Activated CD4-positive, alpha-beta memory T cell treated with anti-CD3 and anti-CD28 coated beads, Interleukin-2, amount 10 ng/mL, durations not matched to agents 7 days and 5 days (primary cell): ENCODE measurements at regions not wholly inside any gene's neighbourhood (a gene's known extent, or its start where the extent isn't known, plus 50 kb on each side); places are given as distances from the start of the nearest gene placed in this dataset.

Source experiments
- CTCF ChIA-PET: fragments of 350-600 bp; sonication (Branson Sonifier 250); formaldehyde crosslinking; loops from one replicate; lab custom pipeline; 2021; ENCODE audit warnings: antibody characterized with exemption, inconsistent platforms; lab: Charles Lee
- POLR2A ChIA-PET: fragments of 350-600 bp; sonication (Branson Sonifier 250); formaldehyde crosslinking; loops from one replicate; lab custom pipeline; 2021; ENCODE audit warnings: antibody characterized with exemption; lab: Charles Lee
- DNase-seq: peaks from one replicate; pipeline ENCODE4 v3.0.0-alpha.2; 2020
- H3K27ac Mint-ChIP-seq: one replicate; pipeline ENCODE4 v1.8.0; 2021; ENCODE audit warnings: mild to moderate bottlenecking, mixed read lengths
- H3K27me3 Mint-ChIP-seq: one replicate; pipeline ENCODE4 v1.8.0; 2021; ENCODE audit warnings: mixed read lengths
- H3K36me3 Mint-ChIP-seq: one replicate; pipeline ENCODE4 v1.8.0; 2021; ENCODE audit warnings: low read depth, mixed read lengths
- H3K4me1 Mint-ChIP-seq: one replicate; pipeline ENCODE4 v1.8.0; 2021; ENCODE audit warnings: mixed read lengths
- H3K4me3 Mint-ChIP-seq: one replicate; pipeline ENCODE4 v1.8.0; 2021; ENCODE audit warnings: mild to moderate bottlenecking, mixed read lengths
- H3K9me3 Mint-ChIP-seq: one replicate; pipeline ENCODE4 v1.8.0; 2021; ENCODE audit warnings: mixed read lengths

GRCh38 chr12:21713133-21713532 is 55.5 kb upstream of the LDHB start:
- ChIA-PET POLR2A (no interaction called here), CTCF (no interaction called here)
- Mint-ChIP-seq H3K27me3 (peaks cover 2% of the 10 kb centered on the region), H3K36me3 (no peaks in the 10 kb centered on the region), H3K27ac (no peak overlapping the region), H3K4me3 (no peak overlapping the region), H3K4me1 (peaks cover 2% of the 10 kb centered on the region), H3K9me3 (no peaks in the 10 kb centered on the region)
- DNase-seq: no peak

DNA sequence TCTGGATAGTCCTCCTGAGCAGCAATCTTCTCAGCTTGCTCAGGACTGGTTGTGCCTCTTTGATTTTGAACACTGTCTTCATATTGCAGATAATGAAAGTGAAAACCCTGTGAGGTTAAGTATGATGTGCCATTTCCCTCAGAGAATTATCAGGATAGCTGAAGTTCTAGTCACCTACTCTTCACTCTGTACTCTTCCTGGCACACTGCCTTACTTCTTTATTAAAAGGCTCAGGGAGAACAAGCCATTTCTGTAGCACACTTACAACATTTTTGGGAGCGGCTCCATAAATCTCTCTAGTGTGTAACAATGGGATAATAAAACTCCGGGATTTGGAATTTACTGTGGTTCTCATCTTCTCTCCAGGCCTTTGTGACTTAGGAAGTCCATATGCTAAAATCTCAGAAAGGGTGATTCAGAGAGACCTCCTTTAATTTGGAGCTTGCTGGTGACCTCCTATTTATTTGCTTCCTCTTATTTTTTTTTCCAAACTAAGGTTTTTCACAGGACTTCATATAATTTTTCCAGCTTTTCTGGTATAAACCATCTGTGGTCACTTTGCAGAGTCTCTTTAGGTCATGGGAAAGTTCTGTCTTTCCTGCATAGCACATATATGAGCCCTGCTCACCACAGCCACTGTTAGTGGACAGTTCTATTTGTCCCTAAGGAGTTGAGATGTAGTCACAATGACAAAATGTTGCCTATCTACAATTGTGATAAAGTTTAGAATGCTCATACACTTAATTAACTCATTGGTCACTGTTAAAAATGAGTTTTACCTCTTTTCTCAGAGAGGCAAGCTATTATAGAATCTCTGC is 53.5 kb upstream of the LDHB start:
- no peak overlapping the region for H3K27ac Mint-ChIP-seq
- H3K9me3 Mint-ChIP-seq: no peaks in the 10 kb centered on the region
- peaks cover 2% of the 10 kb centered on the region for H3K27me3 Mint-ChIP-seq
- H3K4me1 Mint-ChIP-seq: peaks cover 2% of the 10 kb centered on the region
- POLR2A ChIA-PET: no interaction called here
- H3K4me3 Mint-ChIP-seq: no peak overlapping the region
- CTCF ChIA-PET: interaction anchor here (1.3 to 1.7 kb wide), 2 partner anchors 13 to 31 kb away, joined by 4 to 5 read pairs; no protein-coding TSS in a partner anchor
- no peaks in the 10 kb centered on the region for H3K36me3 Mint-ChIP-seq
- DNase-seq: no peak
